ENCODE measurements at regions not wholly inside any gene's neighbourhood (a gene's known extent, or its start where the extent isn't known, plus 50 kb on each side); places are given as distances from the start of the nearest gene placed in this dataset.

- no peak for TF ChIP-seq CHD1 (IDR thresholded peaks at IDR 0.05; ENCODE audit: low read depth, low read length)
- TF ChIP-seq NFE2L2 (IDR thresholded peaks at IDR 0.05; ENCODE audit: low read depth, low read length) = no peak
- TF ChIP-seq SMC3 (IDR thresholded peaks at IDR 0.05; ENCODE audit: low read depth, low read length) = no peak
- TF ChIP-seq CEBPB (IDR thresholded peaks at IDR 0.05; ENCODE audit: low read depth, low read length) = no peak
- no peak for TF ChIP-seq ELK1 (IDR thresholded peaks at IDR 0.05; ENCODE audit: borderline replicate concordance, low read depth, low read length)
- TF ChIP-seq CTCF (conservative IDR thresholded peaks at IDR 0.05; ENCODE audit: low read depth, low read length) = no peak
- TF ChIP-seq RFX5 (IDR thresholded peaks at IDR 0.05; ENCODE audit: low read depth, low read length) = no peak
- no peak for TF ChIP-seq MAZ (IDR thresholded peaks at IDR 0.05; ENCODE audit: borderline replicate concordance, low read depth, low read length)
- no peak for TF ChIP-seq RCOR1 (IDR thresholded peaks at IDR 0.05; ENCODE audit: insufficient replicate concordance, low read length)
- no peak for TF ChIP-seq BHLHE40 (IDR thresholded peaks at IDR 0.05; ENCODE audit: low read depth, low read length)
- TF ChIP-seq USF2 (IDR thresholded peaks at IDR 0.05; ENCODE audit: low read depth, low read length) = no peak
- TF ChIP-seq RAD21 (IDR thresholded peaks at IDR 0.05; ENCODE audit: low read length) = no peak
- TF ChIP-seq MXI1 (IDR thresholded peaks at IDR 0.05; ENCODE audit: borderline replicate concordance, low read depth, low read length) = no peak
- TF ChIP-seq POLR2A (IDR thresholded peaks at IDR 0.05; ENCODE audit: low read depth, low read length) = no peak
- TF ChIP-seq FOS (IDR thresholded peaks at IDR 0.05; ENCODE audit: low read depth, low read length) = no peak
- ATAC-seq (ENCODE audit: low read depth) = no peak
- no peak overlapping the region for H3K27ac ChIP-seq (ENCODE audit: insufficient read depth, low read length)
- POLR2A ChIA-PET (ENCODE audit: unreplicated experiment) = no interaction called here
- no peaks in the 10 kb centered on the region for H3K9me1 ChIP-seq (ENCODE audit: insufficient read depth, low read length)
- H3K27me3 ChIP-seq (ENCODE audit: control insufficient read depth, insufficient read depth, low read length) = no peaks in the 10 kb centered on the region
- no peak overlapping the region for H3K4ac ChIP-seq (ENCODE audit: low read depth, low read length)
- no peaks in the 10 kb centered on the region for H3K36me3 ChIP-seq (ENCODE audit: control insufficient read depth, insufficient read depth, low read length)
- no peak overlapping the region for H2BK5ac ChIP-seq (ENCODE audit: low read depth, low read length, poor library complexity, severe bottlenecking)
- no peaks in the 10 kb centered on the region for H3K79me1 ChIP-seq (ENCODE audit: low read depth in 1 of 2, low read length in 2 of 2)
- H3K23ac ChIP-seq (ENCODE audit: low read depth, low read length) = no peak overlapping the region
- in situ Hi-C loops (cut with MboI; ENCODE audit: low sequenced_read_pairs) = no loop called here
- no peak overlapping the region for H3K14ac ChIP-seq (replicated peaks; ENCODE audit: low read depth, low read length)
- H3K9me3 ChIP-seq (ENCODE audit: control insufficient read depth, insufficient read depth, low read length) = no peaks in the 10 kb centered on the region
- no peak overlapping the region for H3K18ac ChIP-seq (ENCODE audit: low read depth, low read length)
- no peak overlapping the region for H2BK20ac ChIP-seq (ENCODE audit: low read depth, low read length)
- CTCF ChIA-PET = no interaction called here
- H4K91ac ChIP-seq (ENCODE audit: insufficient read depth, low read depth, low read length) = no peak overlapping the region
- no peak overlapping the region for H4K5ac ChIP-seq (ENCODE audit: low read depth, low read length)
- H2AK9ac ChIP-seq (replicated peaks; ENCODE audit: low read depth, low read length, poor library complexity) = no peak overlapping the region
- H3K4me2 ChIP-seq (ENCODE audit: low read depth, low read length) = no peak overlapping the region
- no peak overlapping the region for H2AK5ac ChIP-seq (ENCODE audit: low read depth, low read length)
- BruUV-seq (replicated peaks) = no TSS peak
- dilution Hi-C loops (cut with HindIII; ENCODE audit: low sequenced_read_pairs, unreplicated experiment) = no loop called here
- H3K4me1 ChIP-seq (ENCODE audit: control insufficient read depth, insufficient read depth, low read length) = no peaks in the 10 kb centered on the region
- no peak overlapping the region for H3K9ac ChIP-seq (ENCODE audit: low read depth, low read length)
- no peak overlapping the region for H2BK120ac ChIP-seq (ENCODE audit: low read depth, low read length)
- H4K20me1 ChIP-seq (ENCODE audit: insufficient read depth, low read length) = no peaks in the 10 kb centered on the region
- no peak overlapping the region for H3K56ac ChIP-seq (ENCODE audit: extremely low read depth, insufficient read depth, low read length)
- no peak overlapping the region for H2BK15ac ChIP-seq (ENCODE audit: low read depth, low read length)
- no peak for DNase-seq
- no peak overlapping the region for H3K4me3 ChIP-seq (ENCODE audit: insufficient read depth, low read depth, low read length)
- H2AFZ ChIP-seq (replicated peaks; ENCODE audit: low read length, poor library complexity) = no peak overlapping the region
- H4K8ac ChIP-seq (ENCODE audit: low read depth in 2 of 2, low read length in 2 of 2) = no peak overlapping the region
- intact Hi-C loops (cut with micrococcal nuclease) = no loop called here
Observed at GRCh38 chr11:79550809-79551208, 110.0 kb upstream of the TENM4 start.
